ENCODE measurements at regions not wholly inside any gene's neighbourhood (a gene's known extent, or its start where the extent isn't known, plus 50 kb on each side); places are given as distances from the start of the nearest gene placed in this dataset.

GRCh38 chr2:153811516-153811915 lies 60.2 kb upstream of the GALNT13 start:
- no peak for TF ChIP-seq TAF1 (IDR thresholded peaks at IDR 0.05; ENCODE audit: low read depth)
- TF ChIP-seq REST (IDR thresholded peaks at IDR 0.05; ENCODE audit: low read depth) = no peak
- TF ChIP-seq EP300 (IDR thresholded peaks at IDR 0.05; ENCODE audit: borderline replicate concordance) = no peak
- no peak for TF ChIP-seq ZBTB7A (IDR thresholded peaks at IDR 0.05; ENCODE audit: low read depth)
- TF ChIP-seq MAX (IDR thresholded peaks at IDR 0.05) = no peak
- TF ChIP-seq YY1 (IDR thresholded peaks at IDR 0.05; ENCODE audit: low read depth) = no peak
- no peak for TF ChIP-seq TEAD4 (IDR thresholded peaks at IDR 0.05)
- no peak for TF ChIP-seq USF1 (IDR thresholded peaks at IDR 0.05)
- no peak for TF ChIP-seq CEBPB (IDR thresholded peaks at IDR 0.05)
- no peak for TF ChIP-seq EGR1 (IDR thresholded peaks at IDR 0.05)
- no peak for TF ChIP-seq FOXM1 (IDR thresholded peaks at IDR 0.05; ENCODE audit: borderline replicate concordance, low read depth)
- no peak for TF ChIP-seq CREB1 (IDR thresholded peaks at IDR 0.05; ENCODE audit: low read depth)

Data from Ishikawa (cell line).